ENCODE measurements at regions not wholly inside any gene's neighbourhood (a gene's known extent, or its start where the extent isn't known, plus 50 kb on each side); places are given as distances from the start of the nearest gene placed in this dataset.

GRCh38 chr9:23408874-23409273 lies 417.2 kb downstream of the ELAVL2 start:
- DNase-seq (ENCODE audit: low read depth in 2 of 3, low spot score in 2 of 3) = no peak

- no peak for DNase-seq (ENCODE audit: low read depth in 2 of 3, low spot score in 2 of 3)
Measured at GRCh38 chr9:23412046-23412445, 414.0 kb downstream of the ELAVL2 start.

DNA sequence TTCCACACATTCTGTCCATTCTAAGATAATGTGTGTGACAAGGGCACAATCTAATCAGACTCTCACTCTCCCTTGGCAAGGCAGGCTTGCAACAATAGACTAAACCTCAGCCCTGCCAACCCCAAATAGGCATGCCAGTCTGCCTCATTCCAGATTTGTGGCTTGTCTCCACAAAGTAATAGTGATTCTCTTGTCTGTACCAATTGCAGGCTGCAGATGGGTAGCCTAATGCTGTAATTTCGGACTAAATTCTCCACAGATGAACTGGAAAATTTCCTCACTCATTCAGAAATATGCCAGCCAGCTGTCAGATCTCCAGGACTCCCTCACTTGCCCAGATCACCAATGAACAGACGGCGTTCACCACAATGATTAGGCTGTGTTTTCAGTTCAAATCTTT lies 413.6 kb downstream of the ELAVL2 start:
- no peak for DNase-seq (ENCODE audit: low read depth in 2 of 3, low spot score in 2 of 3)

DNA sequence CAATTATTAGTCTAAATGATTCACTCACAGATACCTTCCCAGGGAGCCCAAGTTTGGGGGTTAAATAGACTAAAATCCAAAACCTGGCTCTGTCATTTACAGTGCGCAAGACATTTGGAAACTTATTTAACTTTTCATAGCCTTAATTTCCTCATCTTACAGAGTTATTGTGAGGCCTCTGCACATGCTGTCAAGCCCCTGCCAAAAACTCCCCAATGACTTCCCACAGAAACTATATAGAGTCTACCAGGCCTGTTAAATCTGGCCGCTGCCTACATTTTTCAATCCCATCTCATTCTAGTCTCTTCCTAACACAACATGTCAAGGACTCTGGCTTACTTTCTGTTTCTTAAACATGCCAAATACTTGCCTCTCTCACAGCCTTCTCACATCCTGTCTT lies 412.5 kb downstream of the ELAVL2 start:
- no peak for DNase-seq (ENCODE audit: low read depth in 2 of 3, low spot score in 2 of 3)

DNA sequence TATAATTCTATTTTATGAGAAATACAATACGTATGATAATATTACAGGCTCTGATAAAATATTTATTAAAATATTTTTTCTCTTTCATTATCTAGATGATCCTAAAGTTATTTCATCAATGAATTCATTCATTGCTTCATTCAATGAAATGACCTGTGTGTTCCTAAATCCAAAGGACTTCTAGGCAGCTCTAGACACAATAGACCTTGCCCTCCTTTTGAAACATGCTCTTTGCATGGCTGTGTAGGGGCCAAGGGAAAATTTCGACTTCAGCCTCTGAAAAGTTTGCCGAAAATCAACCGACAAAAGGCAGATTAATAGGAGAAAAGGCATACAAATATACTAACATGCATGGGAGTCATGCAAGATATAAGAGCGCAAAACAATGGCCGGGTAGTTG lies 402.0 kb downstream of the ELAVL2 start:
- no peak for DNase-seq (ENCODE audit: low read depth in 2 of 3, low spot score in 2 of 3)

DNA sequence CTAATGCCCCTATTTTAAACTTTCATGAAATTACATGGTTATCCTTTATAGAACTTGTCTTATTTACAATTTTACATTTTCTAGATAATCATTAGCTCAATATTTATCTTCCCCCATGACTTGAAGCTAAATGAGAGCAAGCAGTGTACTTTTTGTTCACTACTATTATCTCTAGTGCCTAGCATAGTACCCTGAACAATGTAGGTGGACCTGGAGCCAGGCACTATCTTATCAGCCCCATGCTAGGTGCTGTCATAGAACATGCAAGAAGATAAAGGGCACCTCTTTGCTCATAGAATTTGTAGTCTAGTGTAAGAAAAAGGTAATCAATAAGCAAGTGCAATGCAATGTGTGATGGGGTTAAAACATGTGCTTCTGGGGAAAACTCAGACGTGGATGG lies 399.9 kb downstream of the ELAVL2 start:
- no peak for DNase-seq (ENCODE audit: low read depth in 2 of 3, low spot score in 2 of 3)

DNA sequence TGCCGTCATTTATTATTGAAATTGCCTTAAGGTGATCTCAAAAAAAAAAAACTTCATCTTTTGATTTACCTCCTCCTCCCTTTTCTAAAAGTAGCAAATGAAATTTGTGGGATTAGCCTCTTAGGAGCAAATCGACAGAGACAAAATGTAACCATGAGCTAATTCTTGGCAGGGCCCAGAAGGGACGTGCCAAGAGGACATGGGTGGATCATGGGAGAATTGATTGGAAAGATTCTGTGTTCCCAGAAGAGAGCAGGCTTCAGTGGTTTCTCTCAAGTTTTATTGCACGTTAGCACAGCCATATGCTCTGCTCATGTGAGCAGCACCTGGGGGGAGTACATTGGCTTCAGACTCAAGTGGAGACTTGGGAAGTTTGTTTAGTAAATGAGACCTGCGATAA lies 394.6 kb downstream of the ELAVL2 start:
- DNase-seq (ENCODE audit: low read depth in 2 of 3, low spot score in 2 of 3) = no peak

- no peak for DNase-seq (ENCODE audit: low read depth in 2 of 3, low spot score in 2 of 3)
Measured at GRCh38 chr9:23434654-23435053, 391.4 kb downstream of the ELAVL2 start.

DNA sequence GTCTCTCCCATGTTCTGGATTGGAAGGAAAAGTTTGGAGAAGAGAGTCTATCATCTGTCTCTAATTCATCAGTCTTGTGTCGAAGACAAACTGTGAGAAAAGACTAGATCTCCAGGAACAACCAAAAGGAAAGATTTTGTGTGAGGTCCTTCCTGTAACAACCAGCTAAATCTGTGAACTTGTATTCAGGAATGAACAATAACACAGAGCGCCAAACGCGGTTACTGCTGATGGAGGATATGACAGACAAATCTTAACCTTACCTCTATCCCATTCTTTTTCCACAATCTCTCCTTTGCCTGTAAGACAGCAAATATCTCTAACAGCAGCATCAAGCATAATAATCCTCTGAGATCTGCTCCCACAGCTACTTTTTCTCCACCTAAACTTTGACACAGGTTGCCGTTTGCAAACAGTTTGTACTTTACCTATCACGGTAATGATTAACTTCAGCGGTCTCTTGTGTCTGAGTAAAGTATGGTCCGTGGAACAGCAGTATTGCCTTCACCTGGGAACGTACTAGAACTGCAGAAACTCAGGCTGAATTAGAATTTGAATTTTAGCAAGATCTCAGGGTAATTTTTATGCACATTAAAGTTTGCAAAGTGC lies 387.6 kb downstream of the ELAVL2 start:
- no peak for DNase-seq (ENCODE audit: low read depth in 2 of 3, low spot score in 2 of 3)

DNA sequence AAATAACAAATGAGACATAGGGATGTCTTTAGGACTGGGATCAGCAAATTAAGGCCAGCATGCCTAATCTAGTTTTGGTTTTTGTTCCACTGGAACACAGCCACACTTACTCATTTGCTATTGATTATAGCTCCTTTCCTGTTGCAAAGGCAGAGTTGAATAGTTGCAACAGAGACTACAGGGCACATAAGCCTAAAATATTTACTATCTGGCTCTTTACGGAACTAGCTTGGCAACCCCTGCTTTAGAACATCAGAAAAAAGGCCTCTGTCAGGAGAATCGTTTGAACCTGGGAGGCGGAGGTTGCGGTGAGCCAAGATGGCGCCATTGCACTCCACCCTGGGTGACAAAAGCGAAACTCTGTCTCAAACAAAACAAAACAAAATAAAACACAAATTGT lies 384.8 kb downstream of the ELAVL2 start:
- no peak for DNase-seq (ENCODE audit: low read depth in 2 of 3, low spot score in 2 of 3)

DNA sequence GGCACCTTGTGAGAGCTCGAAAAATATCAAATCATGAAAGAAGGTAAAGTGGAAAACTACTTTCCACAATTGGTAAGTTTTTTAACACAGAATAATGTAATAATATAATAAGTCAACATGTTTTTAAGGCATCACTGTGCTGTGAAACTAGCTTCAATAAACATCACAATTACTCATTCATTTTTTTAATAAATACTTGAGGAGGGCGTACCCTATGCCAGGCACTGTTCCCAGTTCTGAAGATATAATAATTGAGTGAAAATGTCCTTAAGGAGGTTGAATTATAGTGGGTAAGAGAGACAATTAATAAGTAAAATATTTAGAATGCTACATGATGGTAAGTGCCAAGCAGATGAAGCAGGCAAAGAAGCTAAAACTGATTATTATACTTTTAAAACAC lies 381.4 kb downstream of the ELAVL2 start:
- no peak for DNase-seq (ENCODE audit: low read depth in 2 of 3, low spot score in 2 of 3)

GRCh38 chr9:23447166-23447565 lies 378.9 kb downstream of the ELAVL2 start:
- no peak for DNase-seq (ENCODE audit: low read depth in 2 of 3, low spot score in 2 of 3)

DNA sequence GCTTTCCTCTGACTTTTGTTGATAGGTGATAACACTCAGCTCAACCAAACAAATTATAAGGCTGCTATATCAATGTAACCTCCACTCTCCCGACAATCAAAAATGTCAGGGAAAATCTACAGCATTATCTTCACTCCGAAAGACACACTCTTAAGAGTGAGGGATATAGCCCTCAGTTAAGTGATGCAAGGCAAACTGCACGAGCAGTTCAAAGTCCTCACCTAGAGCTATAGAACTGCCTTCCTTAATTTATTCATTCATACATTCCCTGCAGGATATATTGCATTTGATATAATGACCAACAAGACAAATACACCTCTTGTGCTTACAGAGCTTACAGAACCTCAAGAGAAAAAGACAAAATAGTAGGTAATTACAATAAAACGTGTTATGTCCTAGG lies 378.1 kb downstream of the ELAVL2 start:
- DNase-seq (ENCODE audit: low read depth in 2 of 3, low spot score in 2 of 3) = no peak

DNA sequence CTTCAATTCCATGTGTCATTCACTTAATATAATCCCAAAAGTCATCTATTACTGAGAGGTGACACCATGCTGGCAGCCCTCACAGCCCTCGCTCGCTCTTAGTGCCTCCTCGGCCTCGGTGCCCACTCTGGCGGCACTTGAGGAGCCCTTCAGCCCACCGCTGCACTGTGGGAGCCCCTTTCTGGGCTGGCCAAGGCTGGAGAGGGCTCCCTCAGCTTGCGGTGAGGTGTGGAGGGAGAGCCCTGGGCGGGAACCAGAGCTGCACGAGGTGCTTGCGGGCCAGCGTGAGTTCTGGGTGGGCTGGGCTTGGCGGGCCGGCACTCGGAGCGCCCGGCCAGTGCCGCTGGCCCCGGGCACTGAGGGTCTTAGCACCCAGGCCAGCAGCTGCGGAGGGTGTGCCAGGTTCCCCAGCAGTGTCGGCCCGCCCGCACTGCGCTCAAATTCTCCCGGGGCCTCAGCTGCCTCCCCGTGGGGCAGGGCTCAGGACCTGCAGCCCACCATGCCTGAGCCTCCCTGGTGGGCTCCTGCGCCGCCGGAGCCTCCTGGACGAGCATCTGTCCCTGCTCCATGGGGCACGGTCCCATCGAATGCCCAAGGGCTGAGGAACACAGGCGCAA lies 374.1 kb downstream of the ELAVL2 start:
- no peak for DNase-seq (ENCODE audit: low read depth in 2 of 3, low spot score in 2 of 3)

GRCh38 chr9:23464275-23464674 lies 361.8 kb downstream of the ELAVL2 start:
- DNase-seq (ENCODE audit: low read depth in 2 of 3, low spot score in 2 of 3) = no peak

GRCh38 chr9:23467276-23467675 lies 358.8 kb downstream of the ELAVL2 start:
- DNase-seq (ENCODE audit: low read depth in 2 of 3, low spot score in 2 of 3) = no peak

- no peak for DNase-seq (ENCODE audit: low read depth in 2 of 3, low spot score in 2 of 3)
Measured at GRCh38 chr9:23477908-23478307, 348.1 kb downstream of the ELAVL2 start.

DNA sequence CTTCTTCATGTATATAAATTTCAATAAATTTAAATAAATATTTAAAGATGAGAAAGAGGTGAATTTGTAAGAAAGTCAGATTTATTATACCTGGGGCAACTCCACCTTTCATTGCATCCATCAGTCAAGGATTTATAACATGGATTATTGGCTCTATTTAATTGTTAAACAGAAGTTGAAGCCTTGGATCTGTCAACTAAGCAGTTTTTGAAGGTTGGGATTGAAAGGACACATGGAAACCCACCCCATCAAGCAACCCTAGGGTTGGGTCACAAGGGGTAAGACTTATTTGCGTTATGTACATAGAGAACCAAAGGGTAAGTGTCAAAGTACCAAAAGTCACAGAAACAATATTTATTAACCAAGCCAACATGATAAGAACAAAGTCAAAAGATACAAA lies 342.5 kb downstream of the ELAVL2 start:
- no peak for DNase-seq (ENCODE audit: low read depth in 2 of 3, low spot score in 2 of 3)

DNA sequence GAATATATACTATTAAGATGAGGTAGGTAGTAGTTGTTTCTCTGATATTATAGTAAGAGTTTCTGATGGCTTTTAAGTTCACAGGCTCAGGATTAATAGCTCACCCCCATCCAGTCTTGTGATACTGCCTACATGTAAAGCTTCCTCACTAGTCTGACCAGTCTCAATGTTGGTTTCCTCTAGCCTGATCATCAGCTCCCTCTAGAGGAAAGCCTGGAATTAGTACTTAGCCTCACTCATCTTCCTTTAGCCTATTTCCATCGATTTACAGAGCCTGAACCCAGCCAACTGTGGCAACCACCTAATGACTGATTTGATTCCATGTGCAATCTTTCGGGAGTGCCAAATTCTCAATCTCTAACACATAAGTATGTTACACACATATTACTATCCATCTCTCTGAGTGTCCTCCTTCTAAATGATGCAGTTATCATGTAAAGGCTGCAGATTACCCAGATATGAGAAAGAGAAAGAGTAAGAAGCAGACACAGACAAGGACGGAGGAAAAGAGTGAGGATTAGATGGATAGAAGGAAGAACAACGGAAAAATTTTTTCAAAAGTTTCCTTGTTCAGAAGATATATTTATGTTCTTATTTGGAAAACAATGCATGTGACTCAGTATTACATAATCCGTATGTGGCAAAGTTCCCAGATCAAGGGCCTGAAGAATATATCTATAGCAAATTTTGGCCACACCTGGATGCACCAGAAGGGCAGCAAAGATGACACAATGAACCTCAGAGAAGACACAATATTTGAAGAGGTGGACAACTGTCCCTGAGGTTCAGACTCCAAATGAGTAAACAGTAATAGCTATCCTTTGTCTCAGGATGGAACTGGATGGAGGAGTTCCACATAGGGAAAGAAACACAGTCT lies 333.7 kb downstream of the ELAVL2 start:
- no peak for DNase-seq (ENCODE audit: low read depth in 2 of 3, low spot score in 2 of 3)

DNA sequence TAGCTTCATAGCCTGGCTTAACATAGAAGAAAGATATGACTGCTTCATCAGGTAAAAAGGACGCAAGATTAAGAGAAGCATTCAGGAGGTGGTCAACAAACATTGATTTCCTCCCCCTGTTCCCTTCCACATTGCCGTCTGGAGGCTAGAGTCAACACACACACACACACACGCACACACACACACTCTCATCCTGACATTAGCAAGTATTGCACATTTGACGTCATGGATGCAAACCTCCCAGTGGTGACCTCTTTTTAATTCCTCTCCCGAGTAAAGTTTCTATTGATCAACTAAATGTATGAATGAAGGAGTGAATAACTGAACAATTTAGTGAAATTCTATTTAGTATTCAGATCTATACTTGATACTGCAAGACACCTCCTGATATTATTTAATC lies 332.8 kb downstream of the ELAVL2 start:
- no peak for DNase-seq (ENCODE audit: low read depth in 2 of 3, low spot score in 2 of 3)

- no peak for DNase-seq (ENCODE audit: low read depth in 2 of 3, low spot score in 2 of 3)
Measured at GRCh38 chr9:23496489-23497136, 329.4 kb downstream of the ELAVL2 start.

DNA sequence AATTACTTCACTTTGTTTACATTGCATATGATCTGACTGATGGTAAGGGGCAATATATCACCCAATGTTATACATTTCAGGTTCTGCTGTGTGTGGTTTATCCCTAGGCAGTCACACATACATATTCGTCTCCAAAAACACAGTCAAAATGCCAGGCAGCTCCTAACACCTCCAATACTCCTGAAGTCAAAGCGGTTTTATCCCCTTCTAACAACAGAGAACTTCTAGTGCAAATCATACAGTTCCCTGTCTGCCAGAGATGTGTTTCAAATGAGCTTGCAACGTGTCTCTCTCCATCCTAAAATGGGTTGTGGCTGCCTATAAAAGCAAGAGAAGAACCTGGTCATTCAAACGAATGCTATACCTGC lies 328.9 kb downstream of the ELAVL2 start:
- DNase-seq (ENCODE audit: low read depth in 2 of 3, low spot score in 2 of 3) = no peak
